Fibroblast of villous mesenchyme (primary cell): ENCODE measurements at regions not wholly inside any gene's neighbourhood (a gene's known extent, or its start where the extent isn't known, plus 50 kb on each side); places are given as distances from the start of the nearest gene placed in this dataset.

Experiments
- DNase-seq: peaks from one replicate; pipeline ENCODE4 v3.0.0-alpha.2; 2010; ENCODE audit warnings: low read depth
- H3K4me3 ChIP-seq: 2 replicates; pipeline ENCODE4 v1.5.1; 2011; ENCODE audit warnings: low read depth, mild to moderate bottlenecking, low read length
- TF ChIP-seq, protein P1 (sequence below): IDR thresholded peaks from 2 replicates; pipeline ENCODE4 v1.5.1; 2012; ENCODE audit warnings: low read depth, mild to moderate bottlenecking, low read length; ENCODE audit not compliant: insufficient read depth

- TF ChIP-seq, protein P1, sequence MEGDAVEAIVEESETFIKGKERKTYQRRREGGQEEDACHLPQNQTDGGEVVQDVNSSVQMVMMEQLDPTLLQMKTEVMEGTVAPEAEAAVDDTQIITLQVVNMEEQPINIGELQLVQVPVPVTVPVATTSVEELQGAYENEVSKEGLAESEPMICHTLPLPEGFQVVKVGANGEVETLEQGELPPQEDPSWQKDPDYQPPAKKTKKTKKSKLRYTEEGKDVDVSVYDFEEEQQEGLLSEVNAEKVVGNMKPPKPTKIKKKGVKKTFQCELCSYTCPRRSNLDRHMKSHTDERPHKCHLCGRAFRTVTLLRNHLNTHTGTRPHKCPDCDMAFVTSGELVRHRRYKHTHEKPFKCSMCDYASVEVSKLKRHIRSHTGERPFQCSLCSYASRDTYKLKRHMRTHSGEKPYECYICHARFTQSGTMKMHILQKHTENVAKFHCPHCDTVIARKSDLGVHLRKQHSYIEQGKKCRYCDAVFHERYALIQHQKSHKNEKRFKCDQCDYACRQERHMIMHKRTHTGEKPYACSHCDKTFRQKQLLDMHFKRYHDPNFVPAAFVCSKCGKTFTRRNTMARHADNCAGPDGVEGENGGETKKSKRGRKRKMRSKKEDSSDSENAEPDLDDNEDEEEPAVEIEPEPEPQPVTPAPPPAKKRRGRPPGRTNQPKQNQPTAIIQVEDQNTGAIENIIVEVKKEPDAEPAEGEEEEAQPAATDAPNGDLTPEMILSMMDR = no peak
- H3K4me3 ChIP-seq = no peak overlapping the region
These were observed 320.8 kb upstream of the MEIS1 start for GRCh38 chr2:66113988-66114625.

DNA sequence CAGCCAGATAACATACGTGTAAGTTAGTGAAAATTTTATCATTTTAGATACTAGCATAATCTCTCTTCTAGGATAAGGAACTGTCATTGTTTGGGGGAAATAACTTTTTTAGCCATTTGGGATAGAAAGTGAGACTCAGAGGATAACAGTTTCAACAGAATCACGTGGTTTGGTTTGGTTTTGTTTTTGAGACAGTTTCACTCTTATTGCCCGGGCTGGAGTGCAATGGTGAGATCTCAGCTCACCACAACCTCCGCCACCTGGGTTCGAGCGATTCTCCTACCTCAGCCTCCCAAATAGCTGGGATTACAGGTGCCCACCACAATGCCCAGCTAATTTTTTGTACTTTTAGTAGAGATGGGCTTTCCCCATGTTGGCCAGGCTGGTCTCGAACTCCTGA is 323.2 kb upstream of the MEIS1 start:
- no peak for DNase-seq
- no peak overlapping the region for H3K4me3 ChIP-seq

More at GRCh38 chr2:66113988-66114625, 320.8 kb upstream of the MEIS1 start:
- DNase-seq = no peak

DNA sequence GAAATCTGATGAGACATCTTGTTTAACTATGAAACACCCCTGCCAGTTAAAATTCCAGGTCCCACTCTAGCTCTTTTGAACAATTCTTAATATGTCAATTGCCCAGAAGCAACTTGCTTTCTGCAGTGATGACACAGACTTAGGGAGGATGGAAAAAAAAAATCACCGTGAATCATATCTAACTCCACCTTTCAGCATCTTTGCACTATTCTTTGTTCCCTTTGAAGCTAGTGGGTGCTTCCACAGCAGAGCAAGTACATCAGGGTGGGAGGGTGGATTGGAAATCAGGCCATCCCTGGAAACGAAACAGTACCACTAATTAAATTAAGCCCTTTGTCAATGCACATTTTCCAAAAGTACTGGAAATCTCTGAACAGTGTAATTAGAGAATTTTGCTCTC is 324.3 kb upstream of the MEIS1 start:
- TF ChIP-seq, protein P1 = no peak
- DNase-seq = no peak
- H3K4me3 ChIP-seq = no peak overlapping the region

More for the DNA sequence above, 323.2 kb upstream of the MEIS1 start:
- TF ChIP-seq, protein P1 = no peak

GRCh38 chr2:66110086-66110485 is 324.8 kb upstream of the MEIS1 start:
- DNase-seq = no peak
- no peak overlapping the region for H3K4me3 ChIP-seq
- TF ChIP-seq, protein P1 = no peak

- H3K4me3 ChIP-seq = no peak overlapping the region
- TF ChIP-seq, protein P1 = no peak
- no peak for DNase-seq
These were observed 325.5 kb upstream of the MEIS1 start for GRCh38 chr2:66109419-66109818.

GRCh38 chr2:66105066-66105753 is 329.7 kb upstream of the MEIS1 start:
- H3K4me3 ChIP-seq = no peak overlapping the region
- TF ChIP-seq, protein P1 = no peak
- peak; percentile 6 for DNase-seq

DNA sequence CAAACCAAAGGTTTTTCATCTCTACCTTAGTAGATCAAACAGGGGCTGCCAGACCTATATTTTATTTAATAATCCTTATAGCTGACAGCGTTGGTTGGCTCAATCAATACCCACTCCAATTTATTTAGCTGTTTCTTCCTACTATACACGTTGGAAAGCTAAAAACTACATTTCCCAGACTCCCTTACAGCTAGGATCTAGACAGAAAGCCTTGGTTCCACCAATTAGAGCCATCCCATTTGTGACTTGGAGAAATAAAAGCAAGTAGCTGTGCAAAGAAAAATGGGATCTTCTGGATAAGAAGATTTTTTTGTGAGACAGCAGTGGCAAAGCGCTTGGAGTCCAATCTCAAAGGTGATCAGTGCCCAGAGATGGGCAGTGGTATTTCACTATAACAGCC is 331.3 kb upstream of the MEIS1 start:
- TF ChIP-seq, protein P1 = no peak
- DNase-seq = no peak
- no peak overlapping the region for H3K4me3 ChIP-seq
